Astrocyte of the hippocampus (primary cell): ENCODE measurements at regions not wholly inside any gene's neighbourhood (a gene's known extent, or its start where the extent isn't known, plus 50 kb on each side); places are given as distances from the start of the nearest gene placed in this dataset.

Experiments used
- DNase-seq: peaks from one replicate; pipeline ENCODE4 v3.0.0; 2011; ENCODE audit warnings: low read depth, low spot score

- no peak for DNase-seq
These were observed 105.1 kb downstream of the TRAPPC11 start for GRCh38 chr4:183763990-183764754.

GRCh38 chr4:183765251-183765911 lies 106.3 kb downstream of the TRAPPC11 start:
- peak; percentile 81 for DNase-seq

GRCh38 chr4:183766140-183766539 lies 107.0 kb downstream of the TRAPPC11 start:
- DNase-seq, result no peak

- no peak for DNase-seq
These were observed 111.8 kb downstream of the TRAPPC11 start for GRCh38 chr4:183770906-183771305.

GRCh38 chr4:183772361-183772760 lies 113.3 kb downstream of the TRAPPC11 start:
- DNase-seq, result no peak

- no peak for DNase-seq
These were observed 114.7 kb downstream of the TRAPPC11 start for GRCh38 chr4:183773790-183774189.

- DNase-seq, result no peak
These were observed 121.8 kb upstream of the STOX2 start for GRCh38 chr4:183783306-183783705.

GRCh38 chr4:183783991-183784553 lies 121.0 kb upstream of the STOX2 start:
- no peak for DNase-seq

- DNase-seq, result no peak
These were observed 116.7 kb upstream of the STOX2 start for GRCh38 chr4:183788308-183788905.

- DNase-seq, result no peak
These were observed 115.5 kb upstream of the STOX2 start for GRCh38 chr4:183789657-183790056.

- no peak for DNase-seq
These were observed 114.4 kb upstream of the STOX2 start for GRCh38 chr4:183790661-183791060.

- DNase-seq, result no peak
These were observed 108.1 kb upstream of the STOX2 start for GRCh38 chr4:183797011-183797444.

- DNase-seq, result peak; percentile 59
These were observed 107.4 kb upstream of the STOX2 start for GRCh38 chr4:183797445-183798300.

GRCh38 chr4:183798301-183799253 lies 106.5 kb upstream of the STOX2 start:
- DNase-seq, result peak; percentile 29

- no peak for DNase-seq
These were observed 103.5 kb upstream of the STOX2 start for GRCh38 chr4:183801457-183802165.

- DNase-seq, result no peak
These were observed 98.8 kb upstream of the STOX2 start for GRCh38 chr4:183806341-183806740.

- DNase-seq, result no peak
These were observed 97.5 kb upstream of the STOX2 start for GRCh38 chr4:183807420-183808096.

- DNase-seq, result no peak
These were observed 97.0 kb upstream of the STOX2 start for GRCh38 chr4:183808097-183808456.

GRCh38 chr4:183812567-183812966 lies 92.5 kb upstream of the STOX2 start:
- DNase-seq, result no peak
